ENCODE measurements at regions not wholly inside any gene's neighbourhood (a gene's known extent, or its start where the extent isn't known, plus 50 kb on each side); places are given as distances from the start of the nearest gene placed in this dataset.
"Not testable (repeated sequence)": the region's sequence is repeated elsewhere in the genome, so short reads cannot be mapped to it uniquely, and the experiment has no call there.

GRCh38 chr12:74169607-74170006 is 368.0 kb upstream of the ATXN7L3B start:
- Histone ChIP-seq H3K4me2 (ENCODE audit: low read length, poor library complexity, severe bottlenecking) (no peak overlapping the region), H4K91ac (ENCODE audit: low read length) (no peak overlapping the region), H4K8ac (ENCODE audit: low read length) (no peak overlapping the region), H2BK15ac (ENCODE audit: low read depth, poor library complexity, severe bottlenecking) (no peak overlapping the region), H3K23ac (ENCODE audit: low read length in 2 of 2) (no peak overlapping the region), H3K4me3 (ENCODE audit: insufficient read depth in 1 of 2, low read depth in 1 of 2, low read length in 2 of 2) (no peak overlapping the region), H2AFZ (ENCODE audit: low read depth, low read length) (no peak overlapping the region), H2BK12ac (ENCODE audit: low read length in 2 of 2) (no peak overlapping the region), H3K14ac (ENCODE audit: low read length in 2 of 2) (no peak overlapping the region), H3K36me3 (ENCODE audit: control insufficient read depth in 1 of 2, insufficient read depth in 2 of 2, low read depth in 1 of 2, low read length in 2 of 2) (peaks cover 0 to 3% of the 10 kb centered on the region in 2 experiments), H2BK120ac (ENCODE audit: low read depth, low read length) (no peak overlapping the region), H3K9ac (ENCODE audit: low read length) (no peak overlapping the region), H3K18ac (ENCODE audit: low read depth in 1 of 2, low read length in 2 of 2) (no peak overlapping the region), H3K27ac (ENCODE audit: low read length, poor library complexity, severe bottlenecking) (no peak overlapping the region), H3K9me3 (ENCODE audit: control insufficient read depth, low read length) (peaks cover 5% of the 10 kb centered on the region), H3K4ac (ENCODE audit: low read depth in 1 of 2, low read length in 2 of 2) (no peak overlapping the region), H3K27me3 (ENCODE audit: control insufficient read depth in 1 of 2, insufficient read depth in 1 of 2, low read length in 2 of 2) (no peaks in the 10 kb centered on the region), H2BK5ac (ENCODE audit: low read depth, low read length, poor library complexity, severe bottlenecking) (no peak overlapping the region), H3K4me1 (ENCODE audit: control insufficient read depth, insufficient read depth, low read depth, low read length) (no peaks in the 10 kb centered on the region), H2AK5ac (ENCODE audit: low read length, severe bottlenecking) (no peak overlapping the region), H3K79me1 (replicated peaks; ENCODE audit: low read length, poor library complexity, severe bottlenecking) (no peaks in the 10 kb centered on the region)
- no peak for DNase-seq
- WGBS, result no CpG with 5 or more reads among the region's 2 CpGs

DNA sequence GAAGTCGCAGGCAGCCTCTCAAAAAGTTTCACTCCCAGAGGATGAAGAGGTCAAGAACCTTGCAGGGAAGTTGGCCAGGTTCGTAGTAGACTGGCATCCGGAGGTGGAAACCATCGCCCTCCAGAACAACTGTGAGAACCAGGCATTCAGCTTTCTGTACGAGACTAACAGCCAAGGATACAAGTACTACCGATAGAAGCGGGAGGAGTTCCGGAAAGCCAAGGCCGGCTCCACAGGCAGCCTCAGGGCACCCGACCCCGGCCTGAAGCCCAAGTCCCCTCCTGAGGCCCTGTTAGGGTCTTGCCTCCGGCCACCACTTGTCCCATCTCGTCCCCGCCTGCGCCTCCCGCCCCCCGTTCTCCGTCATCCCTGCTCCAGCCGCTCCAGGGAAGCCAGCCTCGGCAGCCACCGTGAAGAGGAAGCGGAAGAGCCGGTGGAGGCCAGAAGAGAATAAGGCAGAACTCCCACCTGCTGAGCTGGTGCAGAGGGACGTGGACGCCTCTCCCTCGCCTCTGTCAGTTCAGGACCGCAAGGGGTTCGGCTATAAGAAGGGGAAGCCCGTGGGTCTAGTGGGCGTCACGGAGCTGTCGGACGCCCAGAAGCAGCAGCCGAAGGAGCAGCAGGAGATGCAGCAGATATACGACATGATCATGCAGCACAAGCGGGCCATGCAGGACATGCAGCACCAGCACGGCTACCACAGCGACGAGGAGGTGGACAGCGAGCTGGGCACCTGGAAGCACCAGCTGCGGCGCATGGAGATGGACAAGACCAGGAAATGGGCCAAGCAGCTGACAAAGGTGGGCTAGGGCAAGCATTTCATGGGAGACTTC is 366.8 kb upstream of the ATXN7L3B start:
- Histone ChIP-seq H2BK5ac (ENCODE audit: low read depth, low read length, poor library complexity, severe bottlenecking) (no peak overlapping the region), H3K9ac (ENCODE audit: low read length) (no peak overlapping the region), H3K23ac (ENCODE audit: low read length in 2 of 2) (no peak overlapping the region), H3K4me1 (ENCODE audit: control insufficient read depth, insufficient read depth, low read depth, low read length) (no peaks in the 10 kb centered on the region), H4K8ac (ENCODE audit: low read length) (no peak overlapping the region), H2AK5ac (ENCODE audit: low read length, severe bottlenecking) (no peak overlapping the region), H3K27ac (ENCODE audit: low read length, poor library complexity, severe bottlenecking) (no peak overlapping the region), H3K4ac (ENCODE audit: low read depth in 1 of 2, low read length in 2 of 2) (no peak overlapping the region), H3K27me3 (ENCODE audit: control insufficient read depth in 1 of 2, insufficient read depth in 1 of 2, low read length in 2 of 2) (no peaks in the 10 kb centered on the region), H2BK12ac (ENCODE audit: low read length in 2 of 2) (no peak overlapping the region), H3K9me3 (ENCODE audit: control insufficient read depth, low read length) (peaks cover 2% of the 10 kb centered on the region), H3K4me3 (ENCODE audit: insufficient read depth in 1 of 2, low read depth in 1 of 2, low read length in 2 of 2) (no peak overlapping the region), H3K36me3 (ENCODE audit: control insufficient read depth in 1 of 2, insufficient read depth in 2 of 2, low read depth in 1 of 2, low read length in 2 of 2) (peaks cover 0 to 3% of the 10 kb centered on the region in 2 experiments), H2BK15ac (ENCODE audit: low read depth, poor library complexity, severe bottlenecking) (no peak overlapping the region), H4K91ac (ENCODE audit: low read length) (no peak overlapping the region), H2AFZ (ENCODE audit: low read depth, low read length) (no peak overlapping the region), H3K4me2 (ENCODE audit: low read length, poor library complexity, severe bottlenecking) (no peak overlapping the region), H2BK120ac (ENCODE audit: low read depth, low read length) (no peak overlapping the region), H3K18ac (ENCODE audit: low read depth in 1 of 2, low read length in 2 of 2) (no peak overlapping the region), H3K79me1 (replicated peaks; ENCODE audit: low read length, poor library complexity, severe bottlenecking) (no peaks in the 10 kb centered on the region), H3K14ac (ENCODE audit: low read length in 2 of 2) (no peak overlapping the region)
- DNase-seq, result no peak
- 95% methylated on average over 42 of the region's 42 CpGs for WGBS

DNA sequence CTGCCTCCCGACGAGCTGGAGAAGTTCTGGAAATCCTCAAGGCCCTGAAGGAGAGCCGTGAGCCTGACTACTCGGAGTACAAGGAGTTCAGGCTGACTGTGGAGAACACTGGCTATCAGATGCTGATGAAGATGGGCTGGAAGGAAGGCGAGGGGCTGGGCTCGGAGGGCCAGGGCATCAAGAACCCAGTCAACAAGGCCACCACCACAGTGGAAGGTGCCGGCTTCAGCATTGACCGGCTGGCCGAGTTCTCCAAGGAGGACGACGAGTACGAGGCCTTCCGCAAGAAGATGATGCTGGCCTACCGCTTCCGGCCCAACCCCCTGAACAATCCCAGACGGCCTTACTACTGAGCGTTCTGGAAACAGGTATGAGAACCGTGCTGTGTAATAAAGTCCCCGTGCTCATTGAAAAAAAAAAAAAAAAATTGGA is 366.1 kb upstream of the ATXN7L3B start:
- Histone ChIP-seq H2AFZ (ENCODE audit: low read depth, low read length) (no peak overlapping the region), H3K4me3 (ENCODE audit: insufficient read depth in 1 of 2, low read depth in 1 of 2, low read length in 2 of 2) (no peak overlapping the region), H2BK5ac (ENCODE audit: low read depth, low read length, poor library complexity, severe bottlenecking) (no peak overlapping the region), H3K36me3 (ENCODE audit: control insufficient read depth in 1 of 2, insufficient read depth in 2 of 2, low read depth in 1 of 2, low read length in 2 of 2) (peaks cover 0 to 3% of the 10 kb centered on the region in 2 experiments), H3K18ac (ENCODE audit: low read depth in 1 of 2, low read length in 2 of 2) (no peak overlapping the region), H4K8ac (ENCODE audit: low read length) (no peak overlapping the region), H3K27me3 (ENCODE audit: control insufficient read depth in 1 of 2, insufficient read depth in 1 of 2, low read length in 2 of 2) (no peaks in the 10 kb centered on the region), H3K23ac (ENCODE audit: low read length in 2 of 2) (no peak overlapping the region), H2BK12ac (ENCODE audit: low read length in 2 of 2) (no peak overlapping the region), H3K9me3 (ENCODE audit: control insufficient read depth, low read length) (no peaks in the 10 kb centered on the region), H3K4me2 (ENCODE audit: low read length, poor library complexity, severe bottlenecking) (no peak overlapping the region), H3K4ac (ENCODE audit: low read depth in 1 of 2, low read length in 2 of 2) (no peak overlapping the region), H3K27ac (ENCODE audit: low read length, poor library complexity, severe bottlenecking) (no peak overlapping the region), H2AK5ac (ENCODE audit: low read length, severe bottlenecking) (no peak overlapping the region), H3K9ac (ENCODE audit: low read length) (no peak overlapping the region), H4K91ac (ENCODE audit: low read length) (no peak overlapping the region), H3K14ac (ENCODE audit: low read length in 2 of 2) (no peak overlapping the region), H2BK15ac (ENCODE audit: low read depth, poor library complexity, severe bottlenecking) (no peak overlapping the region), H3K79me1 (replicated peaks; ENCODE audit: low read length, poor library complexity, severe bottlenecking) (no peaks in the 10 kb centered on the region), H2BK120ac (ENCODE audit: low read depth, low read length) (no peak overlapping the region), H3K4me1 (ENCODE audit: control insufficient read depth, insufficient read depth, low read depth, low read length) (no peaks in the 10 kb centered on the region)
- WGBS, result 93% methylated on average over 18 of the region's 19 CpGs
- DNase-seq, result no peak

DNA sequence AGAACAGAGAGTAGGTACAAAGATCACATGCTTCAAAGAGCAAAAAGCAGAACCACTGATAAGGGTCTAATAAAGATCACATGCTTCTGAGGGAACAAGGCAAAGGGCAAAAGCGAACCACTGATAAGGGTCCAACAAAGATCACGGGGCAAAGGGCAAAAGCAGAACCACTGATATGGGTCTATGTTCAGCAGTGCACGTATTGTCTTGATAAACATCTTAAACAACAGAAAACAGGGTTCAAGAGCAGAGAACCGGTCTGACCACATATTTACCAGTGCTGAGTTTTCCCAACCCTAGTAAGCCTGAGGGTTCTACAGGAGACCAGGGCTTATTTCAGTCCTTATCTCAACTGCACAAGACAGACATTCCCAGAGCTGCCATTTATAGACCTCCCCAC is 362.7 kb upstream of the ATXN7L3B start:
- not testable (repeated sequence) for H3K23ac ChIP-seq (ENCODE audit: low read length in 2 of 2); H2BK5ac ChIP-seq (ENCODE audit: low read depth, low read length, poor library complexity, severe bottlenecking); H2BK15ac ChIP-seq (ENCODE audit: low read depth, poor library complexity, severe bottlenecking); H3K4ac ChIP-seq (ENCODE audit: low read depth in 1 of 2, low read length in 2 of 2); H4K91ac ChIP-seq (ENCODE audit: low read length); H2AK5ac ChIP-seq (ENCODE audit: low read length, severe bottlenecking); DNase-seq; H3K4me2 ChIP-seq (ENCODE audit: low read length, poor library complexity, severe bottlenecking); H3K9me3 ChIP-seq (ENCODE audit: control insufficient read depth, low read length); H3K4me3 ChIP-seq (ENCODE audit: insufficient read depth in 1 of 2, low read depth in 1 of 2, low read length in 2 of 2); H3K36me3 ChIP-seq (ENCODE audit: control insufficient read depth in 1 of 2, insufficient read depth in 2 of 2, low read depth in 1 of 2, low read length in 2 of 2); H3K79me1 ChIP-seq (replicated peaks; ENCODE audit: low read length, poor library complexity, severe bottlenecking); H3K4me1 ChIP-seq (ENCODE audit: control insufficient read depth, insufficient read depth, low read depth, low read length); H3K27ac ChIP-seq (ENCODE audit: low read length, poor library complexity, severe bottlenecking); H3K9ac ChIP-seq (ENCODE audit: low read length); H2BK12ac ChIP-seq (ENCODE audit: low read length in 2 of 2); H2BK120ac ChIP-seq (ENCODE audit: low read depth, low read length); H3K18ac ChIP-seq (ENCODE audit: low read depth in 1 of 2, low read length in 2 of 2); H3K27me3 ChIP-seq (ENCODE audit: control insufficient read depth in 1 of 2, insufficient read depth in 1 of 2, low read length in 2 of 2); H4K8ac ChIP-seq (ENCODE audit: low read length); H3K14ac ChIP-seq (ENCODE audit: low read length in 2 of 2); H2AFZ ChIP-seq (ENCODE audit: low read depth, low read length)
- WGBS, result 89% methylated on average over 4 of the region's 4 CpGs

All from mesenchymal stem cell (in vitro differentiated cells and primary cell).